ENCODE measurements at regions not wholly inside any gene's neighbourhood (a gene's known extent, or its start where the extent isn't known, plus 50 kb on each side); places are given as distances from the start of the nearest gene placed in this dataset.
"Not testable (repeated sequence)": the region's sequence is repeated elsewhere in the genome, so short reads cannot be mapped to it uniquely, and the experiment has no call there.

- H3K27me3 ChIP-seq, result no peaks in the 10 kb centered on the region
- TF ChIP-seq CTCF (IDR thresholded peaks at IDR 0.05), result no peak
- H3K36me3 ChIP-seq, result no peaks in the 10 kb centered on the region
- H3K4me1 ChIP-seq, result no peaks in the 10 kb centered on the region
- H3K27ac ChIP-seq, result no peak overlapping the region
- H3K4me3 ChIP-seq, result no peak overlapping the region
- H3K9me3 ChIP-seq, result no peaks in the 10 kb centered on the region
- no peak for DNase-seq (ENCODE audit: low spot score)
Observed at GRCh38 chr12:107853479-107853878, 79.0 kb downstream of the ASCL4 start.

- no peaks in the 10 kb centered on the region for H3K27me3 ChIP-seq
- no peaks in the 10 kb centered on the region for H3K36me3 ChIP-seq
- no peak for TF ChIP-seq CTCF (IDR thresholded peaks at IDR 0.05)
Observed at GRCh38 chr12:107855471-107855870, 81.0 kb downstream of the ASCL4 start.

GRCh38 chr12:107856096-107856495 is 81.6 kb downstream of the ASCL4 start:
- Histone ChIP-seq H3K27ac (no peak overlapping the region), H3K9me3 (no peaks in the 10 kb centered on the region), H3K27me3 (no peaks in the 10 kb centered on the region), H3K36me3 (no peaks in the 10 kb centered on the region), H3K4me3 (no peak overlapping the region), H3K4me1 (no peaks in the 10 kb centered on the region)
- TF ChIP-seq CTCF (IDR thresholded peaks at IDR 0.05), result no peak
- DNase-seq (ENCODE audit: low spot score), result no peak

More at GRCh38 chr12:107855471-107855870, 81.0 kb downstream of the ASCL4 start:
- H3K4me3 ChIP-seq, result no peak overlapping the region
- no peak overlapping the region for H3K27ac ChIP-seq
- H3K4me1 ChIP-seq, result no peaks in the 10 kb centered on the region
- no peak for DNase-seq (ENCODE audit: low spot score)
- no peaks in the 10 kb centered on the region for H3K9me3 ChIP-seq

GRCh38 chr12:107857191-107857590 is 82.7 kb downstream of the ASCL4 start:
- H3K9me3 ChIP-seq, result no peaks in the 10 kb centered on the region
- no peaks in the 10 kb centered on the region for H3K27me3 ChIP-seq
- no peak overlapping the region for H3K4me3 ChIP-seq
- no peaks in the 10 kb centered on the region for H3K4me1 ChIP-seq
- H3K36me3 ChIP-seq, result no peaks in the 10 kb centered on the region
- no peak for TF ChIP-seq CTCF (IDR thresholded peaks at IDR 0.05)
- no peak overlapping the region for H3K27ac ChIP-seq
- no peak for DNase-seq (ENCODE audit: low spot score)

GRCh38 chr12:107859367-107859766 is 84.9 kb downstream of the ASCL4 start:
- H3K9me3 ChIP-seq, result no peaks in the 10 kb centered on the region
- H3K4me3 ChIP-seq, result no peak overlapping the region
- no peak for DNase-seq (ENCODE audit: low spot score)
- no peak overlapping the region for H3K27ac ChIP-seq
- TF ChIP-seq CTCF (IDR thresholded peaks at IDR 0.05), result no peak
- H3K36me3 ChIP-seq, result no peaks in the 10 kb centered on the region
- no peaks in the 10 kb centered on the region for H3K27me3 ChIP-seq
- H3K4me1 ChIP-seq, result no peaks in the 10 kb centered on the region

- Histone ChIP-seq H3K9me3 (no peaks in the 10 kb centered on the region), H3K27ac (no peak overlapping the region), H3K4me3 (peak overlapping the region; percentile 22 to 36), H3K27me3 (no peaks in the 10 kb centered on the region), H3K4me1 (no peaks in the 10 kb centered on the region), H3K36me3 (no peaks in the 10 kb centered on the region)
- DNase-seq (ENCODE audit: low spot score), result no peak
- no peak for TF ChIP-seq CTCF (IDR thresholded peaks at IDR 0.05)
Observed at GRCh38 chr12:107864235-107864634, 89.7 kb downstream of the ASCL4 start.

GRCh38 chr12:107864727-107865126 is 90.2 kb downstream of the ASCL4 start:
- DNase-seq (ENCODE audit: low spot score); H3K36me3 ChIP-seq; H3K9me3 ChIP-seq; H3K4me1 ChIP-seq; H3K27me3 ChIP-seq; H3K27ac ChIP-seq: not testable (repeated sequence)
- H3K4me3 ChIP-seq, result peak overlapping the region in 1 of 2 donors; percentile 22

Measured in right atrium auricular region (tissue), 2 donors.